ENCODE measurements at regions not wholly inside any gene's neighbourhood (a gene's known extent, or its start where the extent isn't known, plus 50 kb on each side); places are given as distances from the start of the nearest gene placed in this dataset.

- no peak for TF ChIP-seq PAX5 (IDR thresholded peaks at IDR 0.05; ENCODE audit: insufficient read depth, low read length, severe bottlenecking)
- no peak for TF ChIP-seq POLR2AphosphoS5 (IDR thresholded peaks at IDR 0.05; ENCODE audit: low read depth, low read length)
- TF ChIP-seq TAF1 (IDR thresholded peaks at IDR 0.05; ENCODE audit: low read depth, low read length): no peak
- no peak for TF ChIP-seq POU2F2 (IDR thresholded peaks at IDR 0.05; ENCODE audit: low read depth, low read length)
- no peak for TF ChIP-seq POLR2A (IDR thresholded peaks at IDR 0.05; ENCODE audit: low read depth, low read length)
- no peak for TF ChIP-seq SPI1 (IDR thresholded peaks at IDR 0.05; ENCODE audit: low read depth, low read length)
- FAIRE-seq (no peak), DNase-seq (ENCODE audit: insufficient read length, low spot score) (no peak)
Measured at GRCh38 chr5:39800042-39800601, 375.3 kb upstream of the DAB2 start.

- FAIRE-seq (no peak), DNase-seq (ENCODE audit: insufficient read length, low spot score) (no peak)
- no peak for TF ChIP-seq PAX5 (IDR thresholded peaks at IDR 0.05; ENCODE audit: insufficient read depth, low read length, severe bottlenecking)
- TF ChIP-seq POU2F2 (IDR thresholded peaks at IDR 0.05; ENCODE audit: low read depth, low read length): no peak
- TF ChIP-seq SPI1 (IDR thresholded peaks at IDR 0.05; ENCODE audit: low read depth, low read length): no peak
- TF ChIP-seq POLR2A (IDR thresholded peaks at IDR 0.05; ENCODE audit: low read depth, low read length): no peak
- no peak for TF ChIP-seq TAF1 (IDR thresholded peaks at IDR 0.05; ENCODE audit: low read depth, low read length)
- no peak for TF ChIP-seq POLR2AphosphoS5 (IDR thresholded peaks at IDR 0.05; ENCODE audit: low read depth, low read length)
Measured at GRCh38 chr5:39799242-39799641, 374.5 kb upstream of the DAB2 start.

GRCh38 chr5:39794513-39795210, 369.9 kb upstream of the DAB2 start:
- FAIRE-seq (no peak), DNase-seq (ENCODE audit: insufficient read length, low spot score) (no peak)
- TF ChIP-seq POLR2A (IDR thresholded peaks at IDR 0.05; ENCODE audit: low read depth, low read length): no peak
- no peak for TF ChIP-seq TAF1 (IDR thresholded peaks at IDR 0.05; ENCODE audit: low read depth, low read length)
- TF ChIP-seq PAX5 (IDR thresholded peaks at IDR 0.05; ENCODE audit: insufficient read depth, low read length, severe bottlenecking): no peak
- no peak for TF ChIP-seq SPI1 (IDR thresholded peaks at IDR 0.05; ENCODE audit: low read depth, low read length)
- TF ChIP-seq POU2F2 (IDR thresholded peaks at IDR 0.05; ENCODE audit: low read depth, low read length): no peak
- TF ChIP-seq POLR2AphosphoS5 (IDR thresholded peaks at IDR 0.05; ENCODE audit: low read depth, low read length): no peak

GRCh38 chr5:39785410-39785809, 360.6 kb upstream of the DAB2 start:
- FAIRE-seq (no peak), DNase-seq (ENCODE audit: insufficient read length, low spot score) (no peak)
- TF ChIP-seq SPI1 (IDR thresholded peaks at IDR 0.05; ENCODE audit: low read depth, low read length) (no peak), PAX5 (IDR thresholded peaks at IDR 0.05; ENCODE audit: insufficient read depth, low read length, severe bottlenecking) (no peak), POU2F2 (IDR thresholded peaks at IDR 0.05; ENCODE audit: low read depth, low read length) (no peak), TAF1 (IDR thresholded peaks at IDR 0.05; ENCODE audit: low read depth, low read length) (no peak)

- FAIRE-seq: no peak
- TF ChIP-seq POU2F2 (IDR thresholded peaks at IDR 0.05; ENCODE audit: low read depth, low read length): no peak
- TF ChIP-seq PAX5 (IDR thresholded peaks at IDR 0.05; ENCODE audit: insufficient read depth, low read length, severe bottlenecking): no peak
- TF ChIP-seq POLR2A (IDR thresholded peaks at IDR 0.05; ENCODE audit: low read depth, low read length): no peak
- TF ChIP-seq TAF1 (IDR thresholded peaks at IDR 0.05; ENCODE audit: low read depth, low read length): no peak
- TF ChIP-seq SPI1 (IDR thresholded peaks at IDR 0.05; ENCODE audit: low read depth, low read length): no peak
- TF ChIP-seq POLR2AphosphoS5 (IDR thresholded peaks at IDR 0.05; ENCODE audit: low read depth, low read length): no peak
Measured at GRCh38 chr5:39783756-39784421, 359.1 kb upstream of the DAB2 start.

GRCh38 chr5:39780347-39780746, 355.6 kb upstream of the DAB2 start:
- FAIRE-seq (no peak), DNase-seq (ENCODE audit: insufficient read length, low spot score) (no peak)
- TF ChIP-seq PAX5 (IDR thresholded peaks at IDR 0.05; ENCODE audit: insufficient read depth, low read length, severe bottlenecking): no peak
- no peak for TF ChIP-seq POLR2A (IDR thresholded peaks at IDR 0.05; ENCODE audit: low read depth, low read length)
- TF ChIP-seq SPI1 (IDR thresholded peaks at IDR 0.05; ENCODE audit: low read depth, low read length): no peak
- TF ChIP-seq POLR2AphosphoS5 (IDR thresholded peaks at IDR 0.05; ENCODE audit: low read depth, low read length): no peak
- TF ChIP-seq TAF1 (IDR thresholded peaks at IDR 0.05; ENCODE audit: low read depth, low read length): no peak
- no peak for TF ChIP-seq POU2F2 (IDR thresholded peaks at IDR 0.05; ENCODE audit: low read depth, low read length)

More at GRCh38 chr5:39783756-39784421, 359.1 kb upstream of the DAB2 start:
- no peak for DNase-seq (ENCODE audit: insufficient read length, low spot score)

- TF ChIP-seq POU2F2 (IDR thresholded peaks at IDR 0.05; ENCODE audit: low read depth, low read length) (no peak), SPI1 (IDR thresholded peaks at IDR 0.05; ENCODE audit: low read depth, low read length) (no peak), PAX5 (IDR thresholded peaks at IDR 0.05; ENCODE audit: insufficient read depth, low read length, severe bottlenecking) (no peak)
- DNase-seq (ENCODE audit: insufficient read length, low spot score) (no peak), FAIRE-seq (no peak)
Measured at GRCh38 chr5:39779831-39780230, 355.1 kb upstream of the DAB2 start.

- FAIRE-seq: no peak
- no peak for TF ChIP-seq SPI1 (IDR thresholded peaks at IDR 0.05; ENCODE audit: low read depth, low read length)
- no peak for TF ChIP-seq POLR2AphosphoS5 (IDR thresholded peaks at IDR 0.05; ENCODE audit: low read depth, low read length)
- TF ChIP-seq TAF1 (IDR thresholded peaks at IDR 0.05; ENCODE audit: low read depth, low read length): no peak
- no peak for TF ChIP-seq POLR2A (IDR thresholded peaks at IDR 0.05; ENCODE audit: low read depth, low read length)
- no peak for TF ChIP-seq POU2F2 (IDR thresholded peaks at IDR 0.05; ENCODE audit: low read depth, low read length)
- no peak for TF ChIP-seq PAX5 (IDR thresholded peaks at IDR 0.05; ENCODE audit: insufficient read depth, low read length, severe bottlenecking)
- DNase-seq (ENCODE audit: insufficient read length, low spot score): no peak
Measured at GRCh38 chr5:39775797-39776365, 351.1 kb upstream of the DAB2 start.

GRCh38 chr5:39775086-39775796, 350.5 kb upstream of the DAB2 start:
- FAIRE-seq: no peak
- TF ChIP-seq POU2F2 (IDR thresholded peaks at IDR 0.05; ENCODE audit: low read depth, low read length) (no peak), POLR2A (IDR thresholded peaks at IDR 0.05; ENCODE audit: low read depth, low read length) (no peak), POLR2AphosphoS5 (IDR thresholded peaks at IDR 0.05; ENCODE audit: low read depth, low read length) (no peak), PAX5 (IDR thresholded peaks at IDR 0.05; ENCODE audit: insufficient read depth, low read length, severe bottlenecking) (no peak), TAF1 (IDR thresholded peaks at IDR 0.05; ENCODE audit: low read depth, low read length) (no peak), SPI1 (IDR thresholded peaks at IDR 0.05; ENCODE audit: low read depth, low read length) (no peak)
- DNase-seq (ENCODE audit: insufficient read length, low spot score): no peak

All from GM12891 (cell line).